NCI-H128 (cell line): ENCODE measurements at regions not wholly inside any gene's neighbourhood (a gene's known extent, or its start where the extent isn't known, plus 50 kb on each side); places are given as distances from the start of the nearest gene placed in this dataset.

Source experiments
- DNase-seq: peaks from one replicate; lab custom pipeline; 2025; ENCODE audit not compliant: unreplicated experiment; lab: John Stamatoyannopoulos, UW

DNA sequence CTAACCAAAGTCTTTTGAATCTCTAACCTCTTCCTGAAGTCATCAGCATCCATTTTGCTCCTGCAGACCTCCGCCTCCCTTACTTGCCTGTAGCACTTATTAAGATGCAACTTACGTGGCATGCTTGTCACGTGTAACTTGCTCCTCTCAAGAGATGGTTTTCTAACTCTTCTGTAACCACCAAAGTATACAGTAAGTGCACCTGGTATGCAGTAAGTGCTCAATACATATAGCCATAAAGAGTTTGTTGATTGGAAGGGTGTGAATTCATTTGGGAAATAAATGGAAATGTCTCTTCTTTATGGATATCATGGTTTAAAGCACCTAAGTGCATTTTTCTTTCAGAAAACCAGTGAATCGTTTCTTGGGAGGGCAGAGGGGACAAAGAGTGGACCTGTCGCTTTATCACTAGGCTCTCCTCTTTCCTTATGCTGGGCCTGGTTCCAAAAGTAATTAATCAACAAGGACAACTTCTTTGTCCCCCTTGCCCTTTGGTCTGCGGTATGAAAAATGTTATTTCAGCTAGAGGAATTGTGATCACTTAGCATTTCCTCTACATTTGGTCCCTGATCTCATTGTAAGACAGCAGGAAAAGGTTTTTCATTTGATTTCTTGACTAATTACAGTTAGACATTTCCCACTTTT lies 370.0 kb upstream of the SPRED2 start:
- no peak for DNase-seq

DNA sequence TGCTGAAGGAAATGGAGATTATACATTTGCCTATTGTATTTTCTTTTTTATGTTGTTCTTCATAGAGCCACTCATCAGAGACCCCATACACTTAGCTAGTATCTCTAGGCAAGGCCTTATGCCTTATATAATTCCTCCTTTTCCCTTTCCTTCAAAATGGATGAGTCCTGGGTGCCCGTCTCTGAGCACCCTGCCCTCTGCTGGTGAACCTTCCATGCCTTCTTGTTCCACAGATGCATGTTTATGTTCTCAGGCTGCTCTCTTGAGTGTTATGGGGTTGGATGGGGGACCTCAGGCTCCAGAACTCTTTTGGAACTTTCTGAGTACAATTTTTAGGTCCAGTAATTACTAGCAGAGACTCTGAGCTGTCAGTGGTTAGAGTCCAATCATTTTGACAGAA lies 368.6 kb upstream of the SPRED2 start:
- DNase-seq, result no peak

- no peak for DNase-seq
These were observed 366.9 kb upstream of the SPRED2 start for GRCh38 chr2:65799141-65799854.

GRCh38 chr2:65798641-65799040 lies 366.2 kb upstream of the SPRED2 start:
- DNase-seq, result no peak

DNA sequence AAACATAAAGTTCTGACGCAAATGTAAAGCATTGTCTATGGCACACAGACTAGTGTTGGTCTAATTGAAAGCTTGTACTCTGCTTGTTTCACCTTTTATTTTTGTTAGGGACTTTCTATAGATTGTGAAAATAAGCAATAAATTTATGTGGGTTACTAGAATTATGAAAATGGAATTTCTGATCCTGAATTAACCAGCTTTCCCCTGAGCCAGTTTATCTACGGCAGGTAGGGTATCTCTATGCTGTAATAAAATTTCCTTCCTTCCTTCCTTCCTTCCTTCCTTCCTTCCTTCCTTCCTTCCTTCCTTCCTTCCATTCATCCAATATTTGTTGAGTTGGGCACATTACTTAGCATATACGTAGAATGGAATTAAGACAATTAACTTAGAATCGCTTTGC lies 362.6 kb upstream of the SPRED2 start:
- no peak for DNase-seq

DNA sequence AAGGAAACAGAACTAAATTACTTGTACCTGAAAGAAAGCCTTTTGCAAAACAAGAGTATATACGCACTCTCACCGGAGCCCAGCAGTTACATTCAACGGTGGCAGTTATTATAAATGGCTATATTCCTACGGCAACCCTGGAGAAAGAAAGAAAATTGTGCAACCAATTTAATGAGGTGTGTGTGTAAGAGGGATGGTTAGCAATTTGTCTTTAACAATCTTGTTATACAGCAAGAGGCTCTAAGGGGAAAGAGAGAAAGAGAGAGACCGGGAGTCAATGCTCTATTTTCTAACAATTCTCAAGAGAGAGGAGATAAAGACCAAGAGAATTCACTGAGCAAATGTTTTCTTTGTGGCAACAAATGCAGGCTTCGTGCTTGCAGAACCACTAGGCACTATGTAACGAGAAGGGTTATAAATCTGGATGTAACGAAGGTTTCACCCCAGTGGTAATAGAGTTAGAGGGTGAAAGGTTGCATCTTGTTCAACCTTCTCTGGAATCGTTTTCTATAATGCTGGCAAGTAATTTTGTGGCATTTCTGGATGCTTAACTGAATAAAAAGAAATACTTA lies 359.1 kb upstream of the SPRED2 start:
- no peak for DNase-seq

DNA sequence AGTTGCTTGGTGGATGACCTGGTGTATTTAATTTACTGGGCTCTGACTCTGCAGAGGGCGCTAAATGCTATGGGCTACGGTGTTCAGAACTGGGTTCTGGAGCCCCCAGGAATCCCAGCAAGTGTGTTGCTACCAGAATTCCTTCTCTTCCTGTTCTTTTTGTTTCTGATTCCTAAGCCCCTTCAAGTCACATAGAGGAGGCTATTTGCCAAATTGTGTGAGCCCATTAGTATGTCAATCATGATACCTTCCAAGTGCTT lies 358.2 kb upstream of the SPRED2 start:
- no peak for DNase-seq

- no peak for DNase-seq
These were observed 357.7 kb upstream of the SPRED2 start for GRCh38 chr2:65789923-65790675.

GRCh38 chr2:65788556-65788955 lies 356.2 kb upstream of the SPRED2 start:
- no peak for DNase-seq

DNA sequence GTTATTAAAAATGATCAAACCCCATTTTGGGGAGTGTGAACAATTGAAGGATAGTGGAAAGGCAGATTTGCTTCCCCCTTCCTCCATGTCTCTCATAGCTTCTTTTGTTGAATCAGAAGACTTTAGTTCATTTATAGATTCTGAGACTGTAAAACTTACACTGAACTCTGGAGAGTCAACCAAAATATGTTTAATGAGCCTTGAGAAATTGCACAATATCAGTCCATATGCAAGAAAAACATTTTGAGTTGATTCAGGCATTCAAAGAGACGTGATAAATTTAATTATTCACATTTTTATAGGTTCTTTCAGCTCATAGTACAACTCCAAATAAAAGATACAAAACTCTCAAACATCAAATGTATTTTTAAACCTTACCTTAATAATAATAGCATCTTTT lies 354.4 kb upstream of the SPRED2 start:
- no peak for DNase-seq

DNA sequence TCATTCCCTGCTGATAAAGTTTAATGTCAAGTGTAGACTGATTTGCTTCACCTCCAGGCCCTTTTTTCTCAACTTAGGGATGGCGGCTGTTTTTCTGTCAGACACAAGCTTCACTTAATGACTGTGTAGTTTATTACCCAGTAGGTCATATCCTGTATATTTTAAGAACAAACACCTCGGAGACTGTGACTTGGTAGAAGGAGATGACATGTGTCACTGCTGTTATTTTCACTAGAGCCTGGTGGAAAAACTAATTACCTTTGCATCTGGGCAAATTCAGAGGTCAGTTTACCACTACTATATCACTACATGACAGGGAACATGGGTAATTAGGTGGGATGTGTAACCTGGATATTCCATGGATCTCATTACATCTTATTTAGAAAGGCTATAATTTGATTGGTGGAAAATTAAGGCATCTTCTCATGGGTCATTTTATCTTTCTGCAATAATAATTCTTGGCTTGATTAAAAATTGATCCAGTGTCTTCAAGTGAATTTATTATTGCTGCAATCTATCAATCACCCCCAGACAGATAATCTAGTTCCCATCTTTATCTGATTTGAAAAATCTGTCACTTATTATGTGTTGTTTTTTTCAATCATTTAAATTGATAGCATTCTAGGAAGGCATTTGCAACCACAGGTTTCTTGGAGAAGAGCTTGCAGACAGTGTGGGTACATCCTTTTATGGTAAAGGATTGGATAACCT lies 353.8 kb upstream of the SPRED2 start:
- DNase-seq, result no peak

DNA sequence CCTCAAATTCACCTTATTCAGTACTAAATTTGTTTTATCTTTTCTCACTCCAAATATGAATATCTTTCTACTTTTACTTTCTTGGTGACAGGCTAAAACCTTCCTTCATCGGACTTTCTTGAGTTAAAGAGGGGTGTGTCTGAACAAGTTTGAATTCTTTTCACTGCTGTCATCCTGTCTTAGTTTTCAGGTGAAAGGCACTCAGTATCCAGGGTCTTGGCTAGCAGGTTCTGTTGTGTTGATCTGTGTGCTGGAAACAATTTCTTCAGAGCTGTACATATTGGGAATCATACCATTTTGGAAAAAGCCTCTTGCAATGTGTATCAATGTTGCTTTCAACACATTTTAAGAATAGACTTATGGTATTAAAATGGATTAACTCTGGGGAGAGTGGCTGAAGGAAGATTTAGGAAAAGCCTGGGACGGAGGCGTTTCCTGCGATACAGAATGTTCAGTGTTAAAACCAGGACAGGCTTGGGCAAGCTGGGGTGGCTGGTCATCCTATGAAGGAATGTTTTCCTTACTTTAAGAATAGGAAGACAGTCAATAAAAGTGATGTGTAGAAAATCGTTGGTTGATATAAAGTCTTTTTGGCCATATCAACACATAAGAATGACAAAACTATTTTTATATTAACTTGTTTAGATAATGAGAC lies 350.7 kb upstream of the SPRED2 start:
- DNase-seq, result no peak

DNA sequence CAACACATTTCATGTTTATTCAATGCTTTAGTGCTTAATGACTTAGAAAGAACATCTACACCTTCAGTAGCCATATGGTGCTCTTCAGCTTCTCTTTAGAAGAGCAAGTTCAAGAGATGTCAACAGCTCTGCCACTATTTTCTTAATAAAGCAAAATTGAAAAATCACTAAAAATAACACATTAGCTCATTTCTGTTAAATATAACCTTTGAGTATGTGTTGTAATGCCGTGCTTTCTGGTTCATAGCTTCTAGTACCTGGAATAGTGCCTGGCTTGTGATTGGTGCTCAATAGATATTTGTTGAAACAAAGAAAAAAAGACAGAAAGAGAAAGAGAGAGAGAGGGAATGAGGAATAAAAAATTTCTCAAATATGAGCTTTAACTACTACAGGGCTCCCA lies 349.8 kb upstream of the SPRED2 start:
- no peak for DNase-seq

- no peak for DNase-seq
These were observed 349.4 kb upstream of the SPRED2 start for GRCh38 chr2:65781756-65782155.

DNA sequence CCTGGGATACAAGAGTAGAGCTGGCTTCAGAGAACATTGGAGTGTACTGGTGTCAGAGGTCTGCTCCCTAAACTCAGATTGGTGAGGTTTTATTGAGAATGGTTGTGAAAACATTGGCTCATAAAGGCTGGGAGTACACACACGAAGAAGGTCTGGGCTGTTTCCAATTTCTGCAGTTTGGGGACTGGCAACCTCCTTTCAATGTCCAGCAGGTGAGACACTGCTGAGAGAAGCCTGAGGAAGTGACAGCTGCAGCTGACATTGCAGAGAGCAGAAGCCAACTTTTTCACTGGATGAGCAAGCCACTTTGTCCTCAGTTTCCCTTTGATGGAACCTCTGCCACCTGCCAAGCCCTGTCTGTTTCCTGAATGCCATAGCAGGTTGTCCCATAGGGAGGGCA lies 346.6 kb upstream of the SPRED2 start:
- DNase-seq, result no peak

GRCh38 chr2:65778137-65778536 lies 345.7 kb upstream of the SPRED2 start:
- no peak for DNase-seq

DNA sequence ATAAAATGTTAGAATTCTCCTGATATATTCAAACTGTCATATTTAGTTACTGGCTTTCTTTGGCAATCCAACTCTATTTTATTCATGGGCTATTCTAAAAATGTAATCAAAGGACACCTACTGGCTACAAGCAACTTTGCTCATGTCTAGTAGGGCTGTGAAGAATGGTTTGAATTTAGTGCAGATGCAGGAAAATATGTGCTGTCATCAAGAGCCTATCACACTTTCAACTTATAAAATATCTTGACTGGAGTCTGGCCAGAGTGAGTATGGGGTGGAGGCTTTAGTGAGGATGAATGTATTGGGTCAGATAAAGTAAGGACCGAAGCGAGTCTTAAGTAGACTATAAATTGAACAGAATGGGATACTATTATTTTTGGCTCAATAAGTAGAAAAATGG lies 343.4 kb upstream of the SPRED2 start:
- no peak for DNase-seq

DNA sequence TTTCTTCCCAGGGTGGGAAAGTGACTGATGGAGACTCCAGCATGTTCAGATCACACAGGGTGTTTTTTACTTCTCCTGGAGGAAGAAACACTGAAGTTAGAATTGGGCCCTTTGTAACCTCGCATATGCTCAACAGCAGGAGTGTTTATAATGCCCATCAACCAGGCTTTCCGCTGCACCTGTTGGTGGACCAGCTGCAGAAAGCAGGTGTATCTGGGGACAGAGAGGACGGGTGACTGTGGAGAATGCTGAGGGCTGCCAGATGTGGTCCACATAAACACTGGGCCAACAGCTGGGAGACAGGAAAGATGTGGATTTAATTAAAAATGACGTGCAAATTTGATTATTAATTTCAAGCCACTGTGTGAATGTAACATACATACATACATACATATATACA lies 335.5 kb upstream of the SPRED2 start:
- DNase-seq, result no peak

DNA sequence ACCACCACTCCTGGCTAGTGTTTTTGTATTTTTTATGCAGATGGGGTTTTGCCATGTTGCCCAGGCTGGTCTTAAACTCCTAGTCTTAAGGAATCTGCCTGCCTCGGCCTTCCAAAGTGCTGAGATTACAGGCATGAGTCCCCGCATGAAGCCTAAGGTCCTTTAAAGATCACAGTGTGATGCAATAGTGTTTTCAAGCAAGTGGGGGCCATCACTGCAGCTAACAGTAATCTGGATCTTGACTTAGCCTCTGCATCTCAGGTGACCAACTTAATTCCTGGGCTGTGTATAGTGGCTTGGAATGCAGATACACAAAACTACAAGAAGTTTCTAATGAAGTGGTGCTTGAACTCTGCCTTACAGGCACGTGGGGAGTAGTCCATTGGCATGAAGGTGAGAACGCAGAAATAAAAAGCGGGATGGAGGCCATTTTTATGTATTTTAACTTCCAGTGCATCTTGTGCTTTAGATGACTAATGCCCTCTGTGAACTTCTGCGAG lies 334.4 kb upstream of the SPRED2 start:
- DNase-seq, result no peak

GRCh38 chr2:65765376-65765775 lies 333.0 kb upstream of the SPRED2 start:
- no peak for DNase-seq

DNA sequence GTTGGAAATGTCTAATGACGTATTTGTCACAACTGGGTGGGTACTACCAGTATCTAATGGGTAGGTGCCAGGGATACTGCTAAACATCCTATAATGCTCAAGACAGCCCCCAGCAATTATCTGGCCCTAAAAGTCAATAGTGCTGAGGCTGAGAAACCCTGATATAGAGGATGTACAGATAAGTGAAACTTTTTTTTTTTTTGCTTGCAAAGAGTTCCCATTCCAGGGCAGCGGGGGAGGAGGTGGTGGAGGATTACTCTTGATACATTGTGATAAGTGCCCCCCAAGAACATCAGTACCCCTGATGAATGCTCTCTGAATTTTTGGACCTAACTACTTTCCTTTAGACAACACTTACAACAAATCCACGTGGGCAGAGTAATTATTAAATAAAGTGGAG lies 329.7 kb upstream of the SPRED2 start:
- DNase-seq, result no peak
